ENCODE measurements at regions not wholly inside any gene's neighbourhood (a gene's known extent, or its start where the extent isn't known, plus 50 kb on each side); places are given as distances from the start of the nearest gene placed in this dataset.

DNA sequence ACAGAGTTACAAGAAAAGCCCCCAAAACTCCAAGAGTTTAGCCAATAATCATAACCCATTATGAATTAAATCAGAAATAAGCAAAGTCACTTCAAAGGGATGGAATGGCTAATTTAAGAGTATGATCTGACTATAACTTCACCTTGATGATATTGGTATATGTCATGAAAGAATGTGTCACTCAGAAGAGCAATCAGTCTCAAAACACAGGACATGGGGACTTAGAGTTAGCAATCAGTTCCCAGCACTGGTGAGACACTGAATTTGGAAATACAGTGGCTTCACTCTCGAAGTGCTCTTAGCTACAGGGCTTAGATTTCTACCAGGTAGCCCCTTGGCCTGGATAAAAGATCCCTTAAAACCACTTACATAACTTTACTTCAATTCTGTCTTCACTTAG is 65.7 kb upstream of the EXOC1L start:
- TF ChIP-seq EZH2 (IDR thresholded peaks at IDR 0.05; ENCODE audit: low read depth, unreplicated experiment), result no peak
- TF ChIP-seq CTCF (conservative IDR thresholded peaks at IDR 0.05; ENCODE audit: low read depth in 2 of 2), result no peak
